NOMO-1 treated with DMSO at 0.1 percent for 48 hours (cell line): ENCODE measurements at regions not wholly inside any gene's neighbourhood (a gene's known extent, or its start where the extent isn't known, plus 50 kb on each side); places are given as distances from the start of the nearest gene placed in this dataset.

Source experiments
- DNase-seq: peaks from one replicate; lab custom pipeline; 2025; ENCODE audit not compliant: unreplicated experiment; lab: John Stamatoyannopoulos, UW

DNA sequence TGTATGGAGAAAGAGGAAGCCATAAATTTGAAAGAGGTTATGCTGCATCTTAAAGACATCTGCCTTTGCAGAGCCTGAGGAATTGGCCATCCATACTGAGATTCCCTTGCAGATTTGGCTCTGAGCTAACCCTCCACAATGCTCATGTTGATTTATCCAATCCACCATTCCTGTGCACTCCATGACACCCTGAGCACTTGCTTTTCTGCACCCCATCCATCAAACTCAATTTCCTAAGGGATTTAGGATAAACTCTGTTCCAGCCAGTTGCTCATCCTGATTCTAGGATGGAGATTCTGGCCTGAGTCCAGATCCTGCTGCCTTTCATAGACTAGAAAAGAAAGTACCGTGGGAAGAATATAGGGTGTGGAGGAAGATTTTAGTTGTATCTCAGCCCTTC lies 379.2 kb upstream of the LARGE1 start:
- no peak for DNase-seq

- DNase-seq = no peak
These were observed 381.3 kb upstream of the LARGE1 start for GRCh38 chr22:34301569-34301968.

DNA sequence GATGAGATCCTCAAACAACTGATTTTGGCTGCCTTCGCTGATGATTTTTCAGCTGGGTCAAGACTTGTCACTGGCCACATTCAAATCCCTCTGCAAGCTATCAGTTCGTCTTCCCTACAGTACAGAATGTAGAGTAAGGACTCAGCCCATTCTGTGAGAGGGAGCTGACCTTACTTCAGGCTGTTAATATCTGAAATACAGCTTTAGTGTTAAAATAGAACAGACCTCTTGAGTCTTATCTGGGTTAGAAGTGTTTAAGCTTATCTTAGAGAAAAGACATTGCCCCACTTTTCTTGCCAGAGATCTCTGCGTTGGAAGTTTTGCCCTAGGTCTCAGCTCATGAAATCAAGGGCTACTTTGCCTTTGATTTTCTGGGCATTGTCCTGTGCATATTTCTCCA lies 383.4 kb upstream of the LARGE1 start:
- no peak for DNase-seq

GRCh38 chr22:34306361-34306760 lies 386.1 kb upstream of the LARGE1 start:
- no peak for DNase-seq

GRCh38 chr22:34308101-34308500 lies 387.8 kb upstream of the LARGE1 start:
- DNase-seq = no peak

- DNase-seq = no peak
These were observed 399.1 kb upstream of the LARGE1 start for GRCh38 chr22:34319346-34319745.

DNA sequence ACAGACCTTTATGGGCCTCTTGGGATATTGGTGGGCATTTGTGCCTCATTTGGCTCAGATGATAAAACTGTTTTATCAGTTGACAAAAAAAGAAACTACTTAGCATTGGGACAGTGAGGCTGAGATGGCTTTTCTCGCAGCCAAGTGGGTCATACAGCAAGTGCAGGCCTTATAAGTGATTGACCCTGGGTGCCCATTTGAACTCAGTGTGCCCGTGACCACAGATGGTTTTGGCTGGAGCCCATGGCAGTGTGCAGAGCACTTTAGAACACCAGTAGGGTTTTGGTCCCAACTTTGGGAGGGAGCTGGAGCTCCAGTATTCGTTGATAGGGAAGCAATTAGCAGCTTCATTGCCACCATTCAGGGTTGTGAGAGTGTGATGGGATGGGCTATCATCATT lies 404.5 kb upstream of the LARGE1 start:
- DNase-seq = no peak

GRCh38 chr22:34326901-34327300 lies 406.6 kb upstream of the LARGE1 start:
- no peak for DNase-seq

DNA sequence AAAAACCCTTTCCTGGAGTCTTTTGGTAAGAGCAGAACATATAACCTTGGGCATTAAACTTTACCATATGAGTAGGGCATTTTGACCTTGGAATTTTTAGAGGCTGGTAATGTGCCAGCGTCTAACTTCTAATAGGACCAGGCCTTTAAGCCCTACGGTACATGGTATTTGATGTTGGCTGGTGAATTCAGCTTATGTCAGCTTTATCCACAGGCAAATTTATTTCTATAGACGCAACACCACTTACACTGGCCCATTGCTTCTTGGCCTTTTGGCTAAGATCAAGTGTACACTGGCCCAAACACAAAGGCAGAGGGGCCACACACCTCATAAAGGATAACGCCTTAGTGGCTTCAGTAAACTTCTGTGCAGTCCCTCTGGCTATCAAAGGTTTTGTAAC lies 410.2 kb upstream of the LARGE1 start:
- DNase-seq = no peak

- no peak for DNase-seq
These were observed 413.0 kb upstream of the LARGE1 start for GRCh38 chr22:34333285-34333684.

- DNase-seq = no peak
These were observed 414.6 kb upstream of the LARGE1 start for GRCh38 chr22:34334893-34335292.

DNA sequence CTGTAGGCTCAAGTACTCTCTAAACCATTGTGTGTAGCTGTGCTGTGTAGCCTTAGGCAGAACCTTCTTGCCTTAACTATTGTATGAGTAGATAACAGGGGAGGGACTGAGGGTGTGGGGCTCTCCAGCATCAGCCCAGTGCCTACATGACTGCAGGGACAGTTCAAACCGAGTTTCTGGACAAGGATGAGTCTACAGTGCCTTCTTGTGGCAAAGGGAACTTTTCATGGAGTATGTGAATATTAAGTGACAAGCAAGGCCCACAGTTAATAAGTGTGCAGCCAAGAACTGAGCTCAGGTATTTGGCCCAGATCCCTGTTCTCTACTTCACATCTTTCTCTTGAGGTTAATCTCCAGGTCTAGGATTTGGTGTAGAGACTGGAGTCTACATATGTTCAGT lies 424.4 kb upstream of the LARGE1 start:
- DNase-seq = no peak

- no peak for DNase-seq
These were observed 434.0 kb upstream of the LARGE1 start for GRCh38 chr22:34354071-34354817.

DNA sequence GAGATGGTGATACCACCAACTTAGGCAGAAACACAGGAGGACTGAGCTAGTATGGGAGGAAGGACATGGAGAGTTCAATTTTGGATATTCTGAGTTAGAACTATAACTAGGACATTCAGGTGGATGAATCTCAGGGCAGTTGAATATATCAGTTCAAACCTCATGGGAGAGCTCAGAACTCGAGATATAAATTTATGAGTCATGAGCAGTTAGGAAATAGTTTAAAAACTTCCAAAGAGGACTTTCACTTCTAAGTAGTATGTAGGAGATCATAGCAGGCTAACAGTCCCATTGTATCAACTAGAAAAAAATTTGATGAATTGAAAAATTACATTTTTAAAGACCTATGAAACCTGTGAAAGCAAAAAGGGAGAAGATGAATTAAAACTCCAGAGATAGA lies 436.2 kb upstream of the LARGE1 start:
- DNase-seq = no peak

GRCh38 chr22:34370711-34371110 lies 450.4 kb upstream of the LARGE1 start:
- DNase-seq = no peak

DNA sequence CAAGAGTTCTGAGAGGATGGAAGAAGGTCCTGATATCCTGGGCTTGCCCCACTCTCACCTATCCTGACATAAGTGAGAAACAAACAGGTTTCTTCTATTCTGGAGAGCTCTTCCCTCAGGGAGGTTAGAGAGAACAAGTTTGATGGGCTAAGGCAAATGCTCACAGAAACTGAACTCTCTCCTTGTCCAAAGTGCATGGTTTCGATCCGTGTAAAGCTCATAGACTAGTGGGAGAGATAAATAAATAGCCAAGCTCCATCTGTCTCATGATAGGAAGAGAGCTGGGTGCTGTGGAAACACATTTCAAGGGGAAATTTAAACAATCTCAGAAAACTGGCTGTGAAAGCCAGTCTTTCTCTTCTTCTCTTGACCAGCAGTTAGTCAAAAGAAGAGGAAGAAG lies 459.5 kb upstream of the LARGE1 start:
- no peak for DNase-seq

DNA sequence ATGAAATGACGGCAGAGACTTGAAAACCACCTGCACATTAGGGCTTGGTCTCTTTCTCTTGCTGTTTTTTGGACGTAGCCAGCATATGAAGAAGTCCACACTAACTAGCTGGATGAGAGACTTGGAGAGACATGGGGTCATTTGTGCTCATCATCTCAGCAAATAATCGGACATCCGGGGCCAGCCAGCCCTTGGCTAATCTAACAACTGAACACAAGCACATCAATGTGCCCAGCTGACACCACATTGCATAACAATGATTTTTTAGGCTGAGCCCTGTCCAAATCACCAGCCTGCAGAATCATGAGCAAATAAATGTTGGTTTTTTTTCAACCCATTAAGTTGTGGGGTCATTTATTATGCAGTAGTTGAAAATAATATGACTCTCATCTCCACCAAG lies 460.3 kb upstream of the LARGE1 start:
- no peak for DNase-seq

- no peak for DNase-seq
These were observed 470.1 kb upstream of the LARGE1 start for GRCh38 chr22:34390400-34390799.

DNA sequence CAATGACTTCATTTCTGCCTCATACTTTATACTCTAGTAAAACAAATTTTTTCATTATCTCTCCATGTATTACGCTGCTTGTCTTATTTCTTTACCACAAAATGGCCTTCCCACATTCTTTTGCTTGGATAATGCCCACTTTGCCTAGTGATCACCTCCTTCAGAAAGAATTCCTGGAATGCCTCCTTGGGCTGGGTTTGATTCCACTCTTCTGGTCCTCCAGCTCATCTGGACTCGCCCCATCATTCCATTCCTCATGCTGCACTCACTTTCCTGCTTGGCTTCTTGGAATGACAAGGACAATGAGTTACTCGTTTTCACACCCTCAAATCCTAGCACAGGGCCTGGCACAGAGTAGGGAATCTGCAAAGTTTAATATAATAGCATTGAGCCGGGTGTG lies 475.1 kb upstream of the LARGE1 start:
- DNase-seq = no peak

- no peak for DNase-seq
These were observed 483.4 kb upstream of the LARGE1 start for GRCh38 chr22:34403667-34404066.

DNA sequence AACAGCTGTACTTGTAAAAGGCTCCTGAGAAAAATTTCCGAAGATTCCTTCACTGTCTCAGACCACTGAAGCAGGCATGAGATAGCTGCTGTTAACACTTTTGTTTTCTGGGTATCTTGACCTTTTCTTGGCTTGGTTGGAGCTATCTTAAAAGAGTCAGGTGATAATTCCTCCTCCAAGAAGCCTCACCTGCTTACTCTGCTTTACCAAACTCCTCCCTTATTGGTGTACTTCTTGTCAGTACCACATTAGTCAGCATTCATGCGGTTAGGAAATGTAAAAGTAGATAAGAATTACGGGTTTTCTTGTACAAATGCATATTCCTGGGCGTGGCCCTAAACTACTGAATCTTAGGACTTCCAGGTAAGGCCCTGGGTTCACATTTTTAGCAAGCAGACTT lies 489.8 kb upstream of the LARGE1 start:
- no peak for DNase-seq

GRCh38 chr22:34414467-34415440 lies 494.5 kb upstream of the LARGE1 start:
- DNase-seq = peak; percentile 58
